ENCODE measurements at regions not wholly inside any gene's neighbourhood (a gene's known extent, or its start where the extent isn't known, plus 50 kb on each side); places are given as distances from the start of the nearest gene placed in this dataset.
A peak's percentile ranks its signal among the peaks of the same experiment; 100 is the strongest.
"Not testable (repeated sequence)": the region's sequence is repeated elsewhere in the genome, so short reads cannot be mapped to it uniquely, and the experiment has no call there.

DNA sequence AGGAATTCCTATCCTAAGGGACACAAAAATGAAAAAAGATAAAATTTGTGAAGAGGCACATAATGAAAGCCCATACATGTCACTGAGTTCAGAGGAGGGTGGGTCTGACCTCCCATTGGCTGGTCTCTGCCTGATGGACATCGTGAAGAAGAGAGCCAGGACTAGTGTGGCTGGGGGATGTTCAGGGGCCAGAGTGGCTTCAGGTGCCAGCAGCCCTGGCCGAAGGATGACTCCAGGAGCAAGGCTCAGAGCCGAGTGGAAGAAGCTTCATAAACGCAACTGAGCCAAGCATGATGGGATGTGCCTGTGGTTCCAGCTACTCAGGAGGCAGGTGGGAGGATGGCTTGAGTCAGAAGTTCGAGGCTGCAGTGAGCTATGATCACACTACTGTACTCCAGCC lies 56.9 kb upstream of the ATP5PO start:
- DNase-seq (ENCODE audit: low read depth): no peak

DNA sequence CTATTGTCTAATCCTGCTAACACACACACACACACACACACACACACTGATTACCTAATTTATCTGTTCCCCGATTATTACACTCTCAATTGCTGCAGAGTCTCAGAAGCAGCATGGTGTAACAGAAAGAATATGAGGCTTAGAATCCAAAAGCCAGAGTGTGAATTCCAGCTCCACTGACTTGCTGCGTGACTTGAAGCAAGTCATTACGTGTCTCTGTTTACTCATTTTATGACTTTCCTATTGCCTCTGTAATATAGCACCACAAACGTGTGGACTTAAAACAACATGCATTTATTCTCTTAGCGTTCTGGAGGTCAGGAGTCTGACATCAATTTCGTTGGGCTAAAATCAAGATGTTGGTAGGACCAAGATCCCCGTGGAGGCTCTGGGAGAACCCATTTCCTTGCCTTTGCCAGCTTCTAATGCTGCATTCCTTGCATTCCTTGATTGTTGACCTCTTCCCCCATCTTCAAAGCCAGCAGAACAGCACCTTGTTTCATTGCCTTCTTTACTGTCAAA lies 55.9 kb upstream of the ATP5PO start:
- DNase-seq (ENCODE audit: low read depth): peak; percentile 76

DNA sequence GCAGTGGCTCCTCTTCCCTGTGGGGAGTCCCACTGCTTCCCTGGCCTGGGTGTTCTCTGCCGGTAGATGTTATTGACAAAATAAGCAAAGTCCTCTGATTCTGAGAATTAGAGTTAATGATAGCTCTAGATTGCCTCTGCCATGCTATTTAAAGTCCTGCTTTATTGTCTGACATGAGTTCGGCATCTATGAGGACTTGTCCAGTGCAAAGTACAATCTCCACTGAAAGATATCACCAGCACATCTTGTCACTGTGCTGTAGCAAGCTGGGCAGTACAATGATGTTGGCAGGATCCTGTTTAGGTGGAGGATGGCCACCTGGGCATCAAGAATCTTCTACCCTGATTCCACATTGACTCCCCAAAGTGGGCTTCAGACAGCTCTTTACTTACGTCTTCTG lies 54.0 kb upstream of the ATP5PO start:
- no peak for DNase-seq (ENCODE audit: low read depth)

DNA sequence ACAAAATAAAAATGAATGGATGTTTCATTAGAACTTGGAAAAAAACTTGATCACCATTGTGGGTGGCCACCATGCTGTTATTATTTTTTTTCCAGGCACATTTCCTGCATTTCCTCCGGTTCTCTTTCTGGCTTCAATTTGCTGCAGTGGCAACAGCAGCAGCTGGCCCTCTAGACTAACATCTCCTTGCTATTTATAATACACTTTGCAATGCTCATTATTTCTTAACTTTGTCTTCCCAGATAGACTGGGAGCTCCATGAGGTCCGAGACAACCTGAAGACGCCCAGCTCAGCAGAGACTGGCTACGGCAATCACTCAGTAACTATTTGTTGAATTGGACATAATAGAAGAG lies 53.4 kb upstream of the ATP5PO start:
- no peak for DNase-seq (ENCODE audit: low read depth)

DNA sequence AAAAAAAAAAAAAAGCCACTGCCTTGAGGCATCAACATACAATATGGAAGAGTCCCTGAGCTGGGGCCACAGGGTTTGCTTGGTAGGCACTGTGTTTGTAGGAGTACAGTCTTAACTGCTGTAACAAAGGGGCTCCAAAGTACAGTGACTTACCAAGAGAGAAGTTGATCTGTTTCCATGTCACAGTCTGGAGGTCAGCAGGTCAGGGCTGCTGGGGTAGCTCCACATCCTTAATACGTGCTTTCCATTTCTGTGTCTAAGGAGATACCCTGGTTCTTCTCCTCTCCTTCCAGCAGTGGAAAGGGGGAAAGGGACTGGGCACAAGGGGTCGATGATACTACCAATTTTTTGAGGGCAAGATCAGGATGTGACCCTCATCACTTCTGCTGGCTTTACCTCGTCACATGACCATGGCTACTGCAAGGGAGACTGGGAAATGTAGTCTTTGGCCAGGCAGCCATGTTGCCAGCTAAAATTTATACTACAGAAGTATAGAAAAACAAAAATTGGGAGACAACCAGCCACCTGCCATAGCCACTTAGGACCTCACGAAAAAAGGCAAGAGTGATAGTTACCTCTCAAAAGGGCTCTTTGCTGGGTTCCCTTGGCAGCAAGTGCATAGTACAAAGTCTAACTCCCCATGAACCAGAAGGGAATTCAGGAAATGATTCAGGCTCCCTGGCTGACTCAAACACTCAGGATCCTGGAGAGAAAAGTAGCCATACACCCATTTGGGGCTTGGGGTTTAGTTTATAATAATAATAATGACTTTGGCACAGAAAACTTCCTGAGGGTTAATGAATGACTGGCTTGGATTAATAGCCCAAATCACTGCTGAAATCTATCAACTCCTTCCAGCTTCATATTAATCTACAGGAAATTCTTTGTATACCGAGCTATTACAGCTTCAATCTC lies 52.7 kb upstream of the ATP5PO start:
- peak; percentile 64 for DNase-seq (ENCODE audit: low read depth)

DNA sequence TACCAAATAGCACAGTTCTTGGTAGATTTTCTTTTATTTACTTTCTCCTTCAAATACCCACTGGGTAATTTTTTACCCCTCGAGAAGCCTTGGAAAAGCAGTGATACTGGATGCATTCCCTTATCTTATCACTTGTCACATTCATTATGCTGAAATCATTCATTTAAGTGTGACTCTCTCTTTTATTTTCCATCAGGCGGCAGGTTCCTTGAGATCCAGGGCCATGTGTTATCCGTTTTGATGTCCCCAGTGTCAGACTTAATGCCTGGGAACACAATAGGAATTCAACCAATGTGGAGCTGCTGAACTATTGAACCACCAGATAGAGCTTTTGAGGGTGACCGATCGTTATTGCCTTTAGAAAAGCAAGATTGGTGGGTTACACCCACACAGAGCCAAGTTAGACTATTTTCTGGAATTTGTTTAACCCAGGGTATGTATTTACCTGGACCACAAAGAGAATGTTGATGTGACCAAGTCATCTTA lies 51.5 kb upstream of the ATP5PO start:
- DNase-seq (ENCODE audit: low read depth): no peak

DNA sequence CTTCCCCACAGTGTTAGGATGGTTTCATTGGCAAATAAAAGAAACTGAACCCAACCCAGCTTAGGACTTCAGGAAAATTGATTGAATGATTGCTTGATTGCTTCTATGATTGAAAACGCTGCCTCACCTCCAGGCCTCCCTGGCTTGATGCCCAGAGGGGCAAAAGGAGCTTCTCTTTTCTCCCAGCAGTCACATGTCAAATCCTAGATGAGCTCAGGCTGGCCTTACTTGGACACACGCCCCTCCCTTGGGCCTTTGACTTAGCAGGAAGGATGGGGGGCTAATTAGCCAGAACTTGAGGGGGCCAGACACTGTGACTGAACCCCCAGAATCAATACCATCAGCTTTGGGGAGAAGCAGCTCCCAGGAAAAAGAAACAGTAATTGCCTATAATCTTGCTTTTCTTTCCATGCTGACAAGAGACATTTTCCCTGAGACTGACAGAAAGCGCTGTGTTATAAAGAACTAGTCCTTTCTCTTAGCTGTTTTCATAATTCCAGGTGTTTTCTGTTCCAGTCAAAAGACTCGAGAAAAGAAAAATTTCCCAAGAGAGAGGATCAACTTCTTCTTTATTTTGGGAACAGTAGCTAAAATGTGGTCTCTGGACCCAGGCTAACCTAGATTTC lies 50.8 kb upstream of the ATP5PO start:
- DNase-seq (ENCODE audit: low read depth): no peak

DNA sequence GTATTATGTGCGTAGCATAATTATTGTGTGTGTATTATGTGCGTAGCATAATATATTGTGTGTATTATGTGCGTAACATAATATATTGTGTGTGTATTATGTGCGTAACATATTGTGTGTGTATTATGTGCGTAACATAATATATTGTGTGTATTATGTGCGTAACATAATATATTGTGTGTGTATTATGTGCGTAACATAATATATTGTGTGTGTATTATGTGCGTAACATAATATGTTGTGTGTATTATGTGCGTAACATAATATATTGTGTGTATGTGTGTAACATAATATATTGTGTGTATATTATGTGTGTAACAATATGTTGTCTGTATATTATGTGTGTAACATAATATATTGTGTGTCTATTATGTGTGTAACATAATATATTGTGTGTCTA lies 50.1 kb upstream of the ATP5PO start:
- not testable (repeated sequence) for DNase-seq (ENCODE audit: low read depth)
